ENCODE measurements at regions not wholly inside any gene's neighbourhood (a gene's known extent, or its start where the extent isn't known, plus 50 kb on each side); places are given as distances from the start of the nearest gene placed in this dataset.

- DNase-seq (ENCODE audit: low read depth in 1 of 2, low spot score in 2 of 2) (no peak), FAIRE-seq (no peak)
- CTCF ChIA-PET (ENCODE audit: partially characterized antibody): interaction anchor here (0.8 kb wide), 1 partner anchor 11 kb away, joined by 3 read pairs; no protein-coding TSS in a partner anchor
- no peak for TF ChIP-seq POLR2A (IDR thresholded peaks at IDR 0.05; ENCODE audit: control extremely low read depth in 1 of 2, low read depth in 2 of 2, low read length in 2 of 2)
- TF ChIP-seq CREB1 (IDR thresholded peaks at IDR 0.05): no peak
- TF ChIP-seq BACH1 (IDR thresholded peaks at IDR 0.05; ENCODE audit: low read length): no peak
- no peak for TF ChIP-seq TCF12 (IDR thresholded peaks at IDR 0.05; ENCODE audit: low read depth, low read length)
- TF ChIP-seq CBX5 (IDR thresholded peaks at IDR 0.05; ENCODE audit: low read depth, low read length): no peak
- TF ChIP-seq CTBP2 (IDR thresholded peaks at IDR 0.05; ENCODE audit: borderline replicate concordance, insufficient read depth, insufficient read length, low read length): no peak
- no peak for TF ChIP-seq ATF2 (IDR thresholded peaks at IDR 0.05; ENCODE audit: low read length)
- no peak for TF ChIP-seq RXRA (IDR thresholded peaks at IDR 0.05; ENCODE audit: insufficient read depth, low read depth, low read length)
- TF ChIP-seq CHD1 (IDR thresholded peaks at IDR 0.05; ENCODE audit: low read depth, low read length): no peak
- TF ChIP-seq KDM1A (IDR thresholded peaks at IDR 0.05; ENCODE audit: borderline replicate concordance, low read length): no peak
- no peak for TF ChIP-seq TAF7 (optimal IDR thresholded peaks at IDR 0.05; ENCODE audit: borderline replicate concordance, low read depth, low read length)
These were observed 728.7 kb downstream of the CCDC85A start for GRCh38 chr2:56912490-56912889.

More at GRCh38 chr2:56912490-56912889, 728.7 kb downstream of the CCDC85A start:
- no peaks in the 10 kb centered on the region for H3K27me3 ChIP-seq (replicated peaks in 1 of 4; ENCODE audit: control insufficient read depth in 3 of 4, extremely low read depth in 1 of 4, insufficient read depth in 3 of 4, low read length in 3 of 4)
- no peak overlapping the region for H3K56ac ChIP-seq (replicated peaks; ENCODE audit: insufficient read length, low read depth, low read length)
- H4K20me1 ChIP-seq (replicated peaks in 1 of 2; ENCODE audit: control insufficient read depth in 1 of 2, insufficient read depth in 2 of 2, low read length in 2 of 2): no peaks in the 10 kb centered on the region
- H3K4ac ChIP-seq (replicated peaks; ENCODE audit: insufficient read length, low read depth, low read length): no peak overlapping the region
- no peaks in the 10 kb centered on the region for H3K4me1 ChIP-seq (replicated peaks in 1 of 4; ENCODE audit: control insufficient read depth in 3 of 4, insufficient read depth in 4 of 4, low read length in 3 of 4)
- no peak overlapping the region for H3K18ac ChIP-seq (ENCODE audit: extremely low read depth, low read length)
- H2BK5ac ChIP-seq (ENCODE audit: low read depth, low read length): no peak overlapping the region
- no peak overlapping the region for H3K4me2 ChIP-seq (ENCODE audit: insufficient read depth in 1 of 2, low read depth in 2 of 2, low read length in 2 of 2)
- H3K36me3 ChIP-seq (ENCODE audit: control insufficient read depth in 2 of 4, insufficient read depth in 4 of 4, low read length in 3 of 4): no peaks in the 10 kb centered on the region
- no peak overlapping the region for H3K23ac ChIP-seq (ENCODE audit: insufficient read length)
- H3K4me3 ChIP-seq (ENCODE audit: extremely low read depth in 1 of 4, insufficient read depth in 2 of 4, low read depth in 3 of 4, low read length in 4 of 4): no peak overlapping the region
- H3K23me2 ChIP-seq (ENCODE audit: low read depth, low read length): no peaks in the 10 kb centered on the region
- H2BK20ac ChIP-seq (ENCODE audit: low read length): no peak overlapping the region
- H3K27ac ChIP-seq (ENCODE audit: low read depth, low read length): no peak overlapping the region
- H3K9ac ChIP-seq (replicated peaks in 1 of 4; ENCODE audit: extremely low read depth in 1 of 4, low read depth in 3 of 4, low read length in 3 of 4): no peak overlapping the region
- WGBS, 2 experiments (ENCODE audit: extremely low coverage in 1 of 2, insufficient coverage in 1 of 2, insufficient read length in 1 of 2, insufficient replicate concordance in 2 of 2, low coverage in 1 of 2, low lambda C conversion rate in 2 of 2, missing lambda C conversion rate in 1 of 2): 80% methylated on average over 4 of the region's 4 CpGs; no CpG with 5 or more reads in 1 of the 2 experiments
- no peak overlapping the region for H2BK120ac ChIP-seq (replicated peaks; ENCODE audit: low read depth, low read length)
- no peak overlapping the region; the same call in 1 of the 2 replicates for H2AFZ ChIP-seq (ENCODE audit: low read length)
- H2BK12ac ChIP-seq (ENCODE audit: low read depth, low read length): no peak overlapping the region
- no peak overlapping the region for H4K91ac ChIP-seq (replicated peaks; ENCODE audit: insufficient read length, low read length)
- no peak overlapping the region for H4K8ac ChIP-seq (ENCODE audit: extremely low read depth, insufficient read depth, low read length)
- H2BK15ac ChIP-seq (ENCODE audit: low read length): no peak overlapping the region
- no peaks in the 10 kb centered on the region for H3K79me2 ChIP-seq (ENCODE audit: control insufficient read depth in 1 of 2, insufficient read depth in 2 of 2, low read length in 2 of 2)
- POLR2A ChIA-PET (ENCODE audit: partially characterized antibody): no interaction called here
- H3K14ac ChIP-seq (ENCODE audit: insufficient read length): no peak overlapping the region
- no peaks in the 10 kb centered on the region for H3K9me3 ChIP-seq (ENCODE audit: insufficient read depth in 2 of 2, low read depth in 1 of 2, low read length in 1 of 2)
- H3K79me1 ChIP-seq (ENCODE audit: low read depth, low read length): no peaks in the 10 kb centered on the region
- no peak overlapping the region for H4K5ac ChIP-seq (ENCODE audit: insufficient read length, low read depth, low read length)
- H2AK5ac ChIP-seq (ENCODE audit: low read depth, low read length): no peak overlapping the region

Measured in H1 (cell line).